ENCODE measurements at regions not wholly inside any gene's neighbourhood (a gene's known extent, or its start where the extent isn't known, plus 50 kb on each side); places are given as distances from the start of the nearest gene placed in this dataset.

GRCh38 chrX:6679550-6679949, 144.6 kb upstream of the VCX3A start:
- Histone ChIP-seq H3K36me3 (ENCODE audit: control insufficient read depth, low read length) (no peaks in the 10 kb centered on the region), H3F3A (ENCODE audit: control insufficient read depth, insufficient read depth) (no peaks in the 10 kb centered on the region), H3K4me1 (ENCODE audit: control insufficient read depth, low read length) (peaks cover 7% of the 10 kb centered on the region), H3K9me3 (ENCODE audit: control insufficient read depth, insufficient read depth, low read length) (no peaks in the 10 kb centered on the region), H4K20me1 (ENCODE audit: control insufficient read depth, insufficient read depth, low read depth, low read length) (no peaks in the 10 kb centered on the region), H3K27me3 (ENCODE audit: control insufficient read depth, low read length) (no peaks in the 10 kb centered on the region), H3K79me2 (ENCODE audit: control insufficient read depth, low read length) (no peaks in the 10 kb centered on the region), H3K4me3 (ENCODE audit: low read length) (no peak overlapping the region), H3K9me2 (replicated peaks; ENCODE audit: control insufficient read depth, low read length) (no peaks in the 10 kb centered on the region), H3K4me2 (ENCODE audit: low read length) (no peak overlapping the region), H3K27ac (ENCODE audit: low read depth, low read length) (no peak overlapping the region)
- no peak for TF ChIP-seq CTCF (IDR thresholded peaks at IDR 0.05; ENCODE audit: low read depth, low read length, poor library complexity, severe bottlenecking)
- no peak for TF ChIP-seq EZH2phosphoT487 (IDR thresholded peaks at IDR 0.05; ENCODE audit: borderline replicate concordance, low read length)

GRCh38 chrX:6678313-6678712, 143.4 kb upstream of the VCX3A start:
- no peak for TF ChIP-seq CTCF (IDR thresholded peaks at IDR 0.05; ENCODE audit: low read depth, low read length, poor library complexity, severe bottlenecking)
- no peaks in the 10 kb centered on the region for H3K27me3 ChIP-seq (ENCODE audit: control insufficient read depth, low read length)

GRCh38 chrX:6674734-6675133, 139.8 kb upstream of the VCX3A start:
- Histone ChIP-seq H3K27ac (ENCODE audit: low read depth, low read length) (no peak overlapping the region), H3K27me3 (ENCODE audit: control insufficient read depth, low read length) (no peaks in the 10 kb centered on the region), H3K79me2 (ENCODE audit: control insufficient read depth, low read length) (no peaks in the 10 kb centered on the region), H4K20me1 (ENCODE audit: control insufficient read depth, insufficient read depth, low read depth, low read length) (no peaks in the 10 kb centered on the region), H3K9me3 (ENCODE audit: control insufficient read depth, insufficient read depth, low read length) (no peaks in the 10 kb centered on the region), H3F3A (ENCODE audit: control insufficient read depth, insufficient read depth) (no peaks in the 10 kb centered on the region), H3K4me3 (ENCODE audit: low read length) (no peak overlapping the region), H3K4me2 (ENCODE audit: low read length) (no peak overlapping the region), H3K9me2 (replicated peaks; ENCODE audit: control insufficient read depth, low read length) (no peaks in the 10 kb centered on the region), H3K36me3 (ENCODE audit: control insufficient read depth, low read length) (no peaks in the 10 kb centered on the region), H3K4me1 (ENCODE audit: control insufficient read depth, low read length) (no peaks in the 10 kb centered on the region)
- TF ChIP-seq CTCF (IDR thresholded peaks at IDR 0.05; ENCODE audit: low read depth, low read length, poor library complexity, severe bottlenecking): no peak
- TF ChIP-seq EZH2phosphoT487 (IDR thresholded peaks at IDR 0.05; ENCODE audit: borderline replicate concordance, low read length): no peak

More at GRCh38 chrX:6678313-6678712, 143.4 kb upstream of the VCX3A start:
- no peak overlapping the region for H3K4me2 ChIP-seq (ENCODE audit: low read length)
- H3K9me2 ChIP-seq (replicated peaks; ENCODE audit: control insufficient read depth, low read length): no peaks in the 10 kb centered on the region
- no peaks in the 10 kb centered on the region for H3K36me3 ChIP-seq (ENCODE audit: control insufficient read depth, low read length)
- H3F3A ChIP-seq (ENCODE audit: control insufficient read depth, insufficient read depth): no peaks in the 10 kb centered on the region
- no peaks in the 10 kb centered on the region for H3K9me3 ChIP-seq (ENCODE audit: control insufficient read depth, insufficient read depth, low read length)
- H4K20me1 ChIP-seq (ENCODE audit: control insufficient read depth, insufficient read depth, low read depth, low read length): no peaks in the 10 kb centered on the region
- no peak overlapping the region for H3K27ac ChIP-seq (ENCODE audit: low read depth, low read length)
- H3K4me1 ChIP-seq (ENCODE audit: control insufficient read depth, low read length): peaks cover 3% of the 10 kb centered on the region
- H3K4me3 ChIP-seq (ENCODE audit: low read length): no peak overlapping the region
- H3K79me2 ChIP-seq (ENCODE audit: control insufficient read depth, low read length): no peaks in the 10 kb centered on the region
